Upper lobe of left lung (tissue), 4 donors: ENCODE measurements at regions not wholly inside any gene's neighbourhood (a gene's known extent, or its start where the extent isn't known, plus 50 kb on each side); places are given as distances from the start of the nearest gene placed in this dataset.

Source experiments
- EP300 ChIP-seq, 4 donors: sonication (generic); formaldehyde crosslinking; IDR thresholded peaks; one replicate each; pipeline ENCODE4 v1.5.1; 2017; ENCODE audit warnings: antibody characterized with exemption in 4 of 4, control low read depth in 2 of 4
- POLR2A ChIP-seq, 4 donors: fragments of 450-650 bp; IDR thresholded peaks; one replicate each; pipeline ENCODE4 v1.5.1; 2016 to 2017; ENCODE audit warnings: antibody characterized with exemption in 4 of 4, mild to moderate bottlenecking in 2 of 4
- POLR2AphosphoS5 ChIP-seq, 2 donors: sonication (generic); formaldehyde crosslinking; IDR thresholded peaks; one replicate each; pipeline ENCODE4 v1.5.1; 2017; ENCODE audit warnings: antibody characterized with exemption in 2 of 2
- TF ChIP-seq, protein P1 (sequence below), 6 experiments: fragments of 450-650 bp in 4 of 6; fragments of 200-600 bp in 2 of 6; sonication (generic) in 2 of 6; IDR thresholded peaks; one replicate each; pipeline ENCODE4 v1.5.1; 2016 to 2019; ENCODE audit warnings: antibody characterized with exemption in 6 of 6

DNA sequence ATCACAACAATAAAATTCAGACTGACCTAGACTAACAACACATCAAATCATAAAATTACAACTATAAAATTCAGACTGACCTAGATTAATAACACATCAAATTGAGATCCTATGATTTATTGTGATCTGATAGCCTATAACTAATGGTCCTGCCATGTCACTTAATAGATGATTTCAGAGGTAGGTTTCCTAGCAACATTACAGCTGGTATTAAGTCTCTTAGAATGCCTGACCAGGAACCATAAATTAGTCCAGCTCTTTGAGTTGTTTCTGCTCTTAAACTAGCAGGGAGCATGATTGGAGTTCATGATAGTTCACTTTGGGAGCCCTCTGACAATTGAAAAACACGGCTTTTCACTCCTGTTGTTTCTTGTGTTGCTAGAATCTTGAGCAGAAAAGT, 318.9 kb downstream of the BMPER start:
- no peak for TF ChIP-seq POLR2AphosphoS5 (IDR thresholded peaks at IDR 0.05)
- TF ChIP-seq, protein P1, sequence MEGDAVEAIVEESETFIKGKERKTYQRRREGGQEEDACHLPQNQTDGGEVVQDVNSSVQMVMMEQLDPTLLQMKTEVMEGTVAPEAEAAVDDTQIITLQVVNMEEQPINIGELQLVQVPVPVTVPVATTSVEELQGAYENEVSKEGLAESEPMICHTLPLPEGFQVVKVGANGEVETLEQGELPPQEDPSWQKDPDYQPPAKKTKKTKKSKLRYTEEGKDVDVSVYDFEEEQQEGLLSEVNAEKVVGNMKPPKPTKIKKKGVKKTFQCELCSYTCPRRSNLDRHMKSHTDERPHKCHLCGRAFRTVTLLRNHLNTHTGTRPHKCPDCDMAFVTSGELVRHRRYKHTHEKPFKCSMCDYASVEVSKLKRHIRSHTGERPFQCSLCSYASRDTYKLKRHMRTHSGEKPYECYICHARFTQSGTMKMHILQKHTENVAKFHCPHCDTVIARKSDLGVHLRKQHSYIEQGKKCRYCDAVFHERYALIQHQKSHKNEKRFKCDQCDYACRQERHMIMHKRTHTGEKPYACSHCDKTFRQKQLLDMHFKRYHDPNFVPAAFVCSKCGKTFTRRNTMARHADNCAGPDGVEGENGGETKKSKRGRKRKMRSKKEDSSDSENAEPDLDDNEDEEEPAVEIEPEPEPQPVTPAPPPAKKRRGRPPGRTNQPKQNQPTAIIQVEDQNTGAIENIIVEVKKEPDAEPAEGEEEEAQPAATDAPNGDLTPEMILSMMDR (IDR thresholded peaks at IDR 0.05): no peak
- TF ChIP-seq POLR2A (IDR thresholded peaks at IDR 0.05): no peak
- no peak for TF ChIP-seq EP300 (IDR thresholded peaks at IDR 0.05)
